Neural cell (in vitro differentiated cells): ENCODE measurements at regions not wholly inside any gene's neighbourhood (a gene's known extent, or its start where the extent isn't known, plus 50 kb on each side); places are given as distances from the start of the nearest gene placed in this dataset.

Experiments
- EP300 ChIP-seq: fragments of 450-650 bp; conservative IDR thresholded peaks from 2 replicates; pipeline ENCODE4 v1.6.1; 2014; ENCODE audit warnings: antibody characterized with exemption, mild to moderate bottlenecking, moderate library complexity; ENCODE audit not compliant: poor library complexity, severe bottlenecking
- EZH2 ChIP-seq: fragments of 200-600, 300-800 bp; shearing (Covaris generic), sonication (generic); IDR thresholded peaks from 2 replicates; pipeline ENCODE4 v1.6.1; 2014; ENCODE audit warnings: antibody characterized with exemption, low read length, borderline replicate concordance, mild to moderate bottlenecking; ENCODE audit not compliant: insufficient read depth, poor library complexity, severe bottlenecking
- MXI1 ChIP-seq: fragments of 450-650 bp; conservative IDR thresholded peaks from 2 replicates; pipeline ENCODE4 v1.6.1; 2014; ENCODE audit warnings: antibody characterized with exemption, mild to moderate bottlenecking; ENCODE audit not compliant: poor library complexity, severe bottlenecking
- POLR2AphosphoS5 ChIP-seq: IDR thresholded peaks from 2 replicates; pipeline ENCODE4 v1.6.1; 2012
- RAD21 ChIP-seq: fragments of 450-650 bp; conservative IDR thresholded peaks from 2 replicates; pipeline ENCODE4 v1.6.1; 2014; ENCODE audit warnings: antibody characterized with exemption, mild to moderate bottlenecking, moderate library complexity
- SMC3 ChIP-seq: fragments of 450-650 bp; conservative IDR thresholded peaks from 2 replicates; pipeline ENCODE4 v1.6.1; 2014; ENCODE audit warnings: antibody characterized with exemption, mild to moderate bottlenecking, moderate library complexity; ENCODE audit not compliant: poor library complexity
- TAF1 ChIP-seq: IDR thresholded peaks from 2 replicates; pipeline ENCODE4 v1.6.1; 2012; ENCODE audit warnings: low read depth
- TF ChIP-seq, protein P1 (sequence below): fragments of 450-650 bp; IDR thresholded peaks from 2 replicates; pipeline ENCODE4 v1.5.1; 2014; ENCODE audit warnings: antibody characterized with exemption, mild to moderate bottlenecking, moderate library complexity; ENCODE audit not compliant: poor library complexity, severe bottlenecking
- TF ChIP-seq, protein P2 (sequence below): IDR thresholded peaks from 2 replicates; pipeline ENCODE4 v1.6.1; 2012; ENCODE audit warnings: borderline replicate concordance

GRCh38 chr1:94676686-94677085, 135.1 kb upstream of the F3 start:
- no peak for TF ChIP-seq TAF1
- TF ChIP-seq, protein P1, sequence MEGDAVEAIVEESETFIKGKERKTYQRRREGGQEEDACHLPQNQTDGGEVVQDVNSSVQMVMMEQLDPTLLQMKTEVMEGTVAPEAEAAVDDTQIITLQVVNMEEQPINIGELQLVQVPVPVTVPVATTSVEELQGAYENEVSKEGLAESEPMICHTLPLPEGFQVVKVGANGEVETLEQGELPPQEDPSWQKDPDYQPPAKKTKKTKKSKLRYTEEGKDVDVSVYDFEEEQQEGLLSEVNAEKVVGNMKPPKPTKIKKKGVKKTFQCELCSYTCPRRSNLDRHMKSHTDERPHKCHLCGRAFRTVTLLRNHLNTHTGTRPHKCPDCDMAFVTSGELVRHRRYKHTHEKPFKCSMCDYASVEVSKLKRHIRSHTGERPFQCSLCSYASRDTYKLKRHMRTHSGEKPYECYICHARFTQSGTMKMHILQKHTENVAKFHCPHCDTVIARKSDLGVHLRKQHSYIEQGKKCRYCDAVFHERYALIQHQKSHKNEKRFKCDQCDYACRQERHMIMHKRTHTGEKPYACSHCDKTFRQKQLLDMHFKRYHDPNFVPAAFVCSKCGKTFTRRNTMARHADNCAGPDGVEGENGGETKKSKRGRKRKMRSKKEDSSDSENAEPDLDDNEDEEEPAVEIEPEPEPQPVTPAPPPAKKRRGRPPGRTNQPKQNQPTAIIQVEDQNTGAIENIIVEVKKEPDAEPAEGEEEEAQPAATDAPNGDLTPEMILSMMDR = no peak
- no peak for TF ChIP-seq EZH2
- TF ChIP-seq EP300 = no peak
- TF ChIP-seq RAD21 = no peak
- no peak for TF ChIP-seq SMC3
- TF ChIP-seq, protein P2, sequence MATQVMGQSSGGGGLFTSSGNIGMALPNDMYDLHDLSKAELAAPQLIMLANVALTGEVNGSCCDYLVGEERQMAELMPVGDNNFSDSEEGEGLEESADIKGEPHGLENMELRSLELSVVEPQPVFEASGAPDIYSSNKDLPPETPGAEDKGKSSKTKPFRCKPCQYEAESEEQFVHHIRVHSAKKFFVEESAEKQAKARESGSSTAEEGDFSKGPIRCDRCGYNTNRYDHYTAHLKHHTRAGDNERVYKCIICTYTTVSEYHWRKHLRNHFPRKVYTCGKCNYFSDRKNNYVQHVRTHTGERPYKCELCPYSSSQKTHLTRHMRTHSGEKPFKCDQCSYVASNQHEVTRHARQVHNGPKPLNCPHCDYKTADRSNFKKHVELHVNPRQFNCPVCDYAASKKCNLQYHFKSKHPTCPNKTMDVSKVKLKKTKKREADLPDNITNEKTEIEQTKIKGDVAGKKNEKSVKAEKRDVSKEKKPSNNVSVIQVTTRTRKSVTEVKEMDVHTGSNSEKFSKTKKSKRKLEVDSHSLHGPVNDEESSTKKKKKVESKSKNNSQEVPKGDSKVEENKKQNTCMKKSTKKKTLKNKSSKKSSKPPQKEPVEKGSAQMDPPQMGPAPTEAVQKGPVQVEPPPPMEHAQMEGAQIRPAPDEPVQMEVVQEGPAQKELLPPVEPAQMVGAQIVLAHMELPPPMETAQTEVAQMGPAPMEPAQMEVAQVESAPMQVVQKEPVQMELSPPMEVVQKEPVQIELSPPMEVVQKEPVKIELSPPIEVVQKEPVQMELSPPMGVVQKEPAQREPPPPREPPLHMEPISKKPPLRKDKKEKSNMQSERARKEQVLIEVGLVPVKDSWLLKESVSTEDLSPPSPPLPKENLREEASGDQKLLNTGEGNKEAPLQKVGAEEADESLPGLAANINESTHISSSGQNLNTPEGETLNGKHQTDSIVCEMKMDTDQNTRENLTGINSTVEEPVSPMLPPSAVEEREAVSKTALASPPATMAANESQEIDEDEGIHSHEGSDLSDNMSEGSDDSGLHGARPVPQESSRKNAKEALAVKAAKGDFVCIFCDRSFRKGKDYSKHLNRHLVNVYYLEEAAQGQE = no peak
- TF ChIP-seq POLR2AphosphoS5 = no peak
- no peak for TF ChIP-seq MXI1
